Endometrial microvascular endothelial cells (primary cell): ENCODE measurements at regions not wholly inside any gene's neighbourhood (a gene's known extent, or its start where the extent isn't known, plus 50 kb on each side); places are given as distances from the start of the nearest gene placed in this dataset.

Experiments
- in situ Hi-C: cut with HindIII; loops from 2 replicates; pipeline ENCODE4 v1.10.0; 2017; ENCODE audit warnings: low sequenced_read_pairs, low pct_unique_long_range_greater_than_20kb; ENCODE audit errors: inconsistent ontology term

GRCh38 chr13:106129273-106129672, 406.2 kb downstream of the EFNB2 start:
- in situ Hi-C loops = no loop called here

DNA sequence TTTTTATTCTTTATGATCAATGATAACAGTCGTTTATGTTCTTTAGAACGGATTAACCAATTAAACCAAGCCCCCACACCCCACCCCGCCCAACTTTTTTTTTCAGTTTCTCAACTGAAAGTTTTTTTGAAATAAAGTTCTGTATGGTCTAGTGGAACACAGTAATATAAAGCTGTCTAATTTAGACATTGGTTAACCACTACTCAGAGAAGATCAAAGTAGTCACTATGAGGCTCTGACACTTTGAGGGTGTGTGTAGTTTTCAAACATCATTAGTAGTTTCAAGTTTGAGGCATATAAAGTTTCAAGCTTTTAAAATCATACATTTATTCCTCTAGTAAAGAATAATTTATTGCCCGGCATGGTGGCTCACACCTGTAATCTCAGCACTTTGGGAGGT, 413.2 kb downstream of the EFNB2 start:
- in situ Hi-C loops = no loop called here

- in situ Hi-C loops = no loop called here
These were observed 414.2 kb downstream of the EFNB2 start for GRCh38 chr13:106121173-106121754.

- in situ Hi-C loops = no loop called here
These were observed 416.5 kb downstream of the EFNB2 start for GRCh38 chr13:106118996-106119395.

- in situ Hi-C loops = no loop called here
These were observed 417.4 kb downstream of the EFNB2 start for GRCh38 chr13:106118050-106118449.

DNA sequence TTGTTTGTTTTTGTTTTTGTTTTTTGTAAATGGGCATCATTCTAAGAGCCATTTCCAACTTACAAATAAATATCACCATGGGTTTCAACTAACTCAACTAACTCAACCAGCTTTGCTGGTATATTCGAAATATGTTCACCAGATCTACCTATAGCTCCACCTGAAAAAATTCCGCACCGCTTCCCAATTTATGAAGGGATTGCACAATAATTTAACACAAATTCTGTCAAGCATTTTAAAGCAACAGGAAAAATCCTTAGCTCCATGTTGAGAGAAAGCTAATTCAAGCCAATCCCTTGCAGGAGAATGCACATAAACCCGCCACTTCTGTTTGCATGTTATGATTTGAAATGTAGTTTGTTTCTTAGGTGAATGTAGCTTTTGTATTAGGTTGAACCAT, 417.8 kb downstream of the EFNB2 start:
- in situ Hi-C loops = no loop called here

DNA sequence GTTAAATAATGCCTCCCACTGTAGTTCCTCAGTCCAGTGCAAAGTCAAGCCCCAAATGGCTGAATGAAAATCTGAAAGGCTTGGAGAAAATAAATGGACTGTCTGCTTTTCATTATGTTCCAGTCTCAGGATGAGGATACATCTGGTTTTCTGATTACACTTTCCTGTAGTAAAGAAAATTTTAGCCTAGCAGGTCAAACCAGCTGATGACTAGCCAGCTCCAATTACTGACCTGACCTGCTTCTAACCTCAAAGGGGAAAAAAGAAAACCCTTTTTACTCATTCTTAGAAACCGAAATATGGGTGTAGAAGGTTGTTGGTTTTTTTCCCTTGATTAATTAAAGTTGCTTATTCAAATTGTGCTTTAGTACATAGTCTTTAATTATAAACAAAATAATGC, 418.4 kb downstream of the EFNB2 start:
- in situ Hi-C loops = no loop called here

- in situ Hi-C loops = no loop called here
These were observed 420.4 kb downstream of the EFNB2 start for GRCh38 chr13:106115081-106115480.

DNA sequence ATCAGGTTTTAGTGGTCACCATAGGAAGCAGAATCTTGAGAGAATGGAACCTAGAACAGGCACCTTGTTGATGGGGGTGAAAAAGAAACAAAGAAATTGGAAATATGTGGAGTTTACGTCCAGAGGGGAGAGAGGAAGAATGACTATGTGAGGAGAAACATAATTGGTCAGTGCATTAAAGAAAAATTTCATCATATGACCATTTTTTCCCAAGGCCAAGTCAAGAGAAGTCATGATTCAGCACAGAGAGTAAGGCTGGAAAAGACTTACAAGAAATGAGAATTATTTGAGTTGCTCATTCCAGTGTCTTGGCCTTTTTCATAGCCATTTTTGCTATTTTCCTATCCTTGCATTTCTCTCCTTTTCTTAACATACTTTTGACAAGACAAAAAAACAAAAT, 421.7 kb downstream of the EFNB2 start:
- in situ Hi-C loops = no loop called here

DNA sequence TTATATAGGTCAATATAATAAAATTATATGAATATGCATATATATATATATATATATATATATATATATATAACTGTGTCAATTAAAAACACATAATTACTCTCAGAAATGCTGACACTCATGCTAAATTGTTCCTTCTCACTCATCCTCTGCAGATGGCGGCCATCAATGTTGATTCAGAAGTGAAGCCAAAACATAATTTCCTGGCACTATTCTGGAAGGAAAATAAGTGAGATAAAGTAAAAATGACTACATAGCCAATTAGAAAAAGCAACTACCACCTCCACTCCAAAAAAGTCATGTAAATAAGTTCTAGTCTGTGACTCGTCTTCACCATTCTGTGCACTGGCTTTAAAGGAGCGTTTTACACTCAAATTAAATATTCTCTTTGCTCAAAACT, 423.3 kb downstream of the EFNB2 start:
- in situ Hi-C loops = no loop called here

DNA sequence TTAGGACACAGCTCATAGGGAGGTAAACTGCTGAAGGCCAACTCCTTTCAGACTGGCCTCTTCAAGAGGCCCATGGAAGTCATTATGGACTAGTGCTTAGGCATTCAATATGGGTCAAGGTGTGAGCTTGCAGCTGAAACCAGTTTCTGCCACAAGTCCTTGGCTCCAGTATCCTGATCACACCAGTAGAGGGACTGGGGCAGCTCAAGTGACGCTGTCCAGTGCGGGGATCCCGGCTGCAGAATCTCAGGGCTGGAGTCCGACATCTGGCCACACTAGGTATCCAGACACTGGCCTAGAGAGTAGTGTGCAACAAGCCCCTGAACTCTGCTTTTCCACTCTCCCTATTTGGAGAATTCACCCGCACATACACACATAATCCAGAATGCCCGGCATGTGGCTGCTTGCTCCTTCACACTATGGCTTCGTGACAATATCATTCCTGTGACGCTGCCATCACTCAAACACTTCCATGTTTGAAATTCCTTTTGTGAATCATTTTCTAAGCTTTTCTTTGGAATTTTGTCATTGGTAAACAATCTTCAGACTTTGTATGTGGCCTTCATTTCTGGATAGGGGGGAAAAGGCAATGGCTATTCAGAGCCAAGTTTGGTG, 425.1 kb downstream of the EFNB2 start:
- in situ Hi-C loops = no loop called here

- in situ Hi-C loops = no loop called here
These were observed 426.1 kb downstream of the EFNB2 start for GRCh38 chr13:106109391-106109791.

DNA sequence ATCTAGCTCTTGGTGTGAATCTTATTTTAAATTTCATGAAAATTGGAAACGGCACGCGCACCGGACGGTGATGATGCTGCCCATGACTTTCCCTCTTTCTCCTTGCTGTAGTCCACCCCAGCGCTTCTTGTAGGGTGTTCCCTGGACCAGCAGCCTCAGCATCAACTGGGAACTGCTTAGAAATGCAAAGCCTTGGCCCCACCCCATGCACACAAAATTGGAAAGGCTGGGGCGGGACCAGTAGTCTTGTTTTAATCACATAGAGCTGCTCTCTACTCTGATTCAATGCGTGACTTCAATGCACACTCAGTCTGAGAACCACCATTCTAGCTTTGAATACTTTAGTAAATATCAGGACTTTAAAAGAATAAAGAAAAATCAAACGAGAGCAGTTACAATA, 427.1 kb downstream of the EFNB2 start:
- in situ Hi-C loops = no loop called here

GRCh38 chr13:106107061-106107460, 428.4 kb downstream of the EFNB2 start:
- in situ Hi-C loops = no loop called here

DNA sequence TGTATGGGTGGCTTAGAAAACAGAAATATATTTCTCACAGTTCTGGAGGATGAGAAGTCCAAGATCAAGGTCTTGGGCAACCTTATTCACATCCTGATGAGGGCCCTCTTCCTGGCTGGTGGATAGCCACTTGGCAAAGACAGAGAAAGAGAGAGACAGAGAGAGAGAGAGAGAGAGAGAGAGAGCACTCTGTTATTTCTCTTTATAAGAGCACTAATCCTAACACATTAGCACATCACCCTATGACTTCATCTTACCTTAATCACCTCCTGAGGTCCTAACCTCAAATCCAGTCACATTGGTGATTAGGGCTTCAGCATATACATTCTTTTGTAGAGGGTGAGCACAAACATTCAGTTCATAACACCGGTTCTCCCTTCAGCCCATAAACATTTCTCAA, 430.3 kb downstream of the EFNB2 start:
- in situ Hi-C loops = no loop called here

DNA sequence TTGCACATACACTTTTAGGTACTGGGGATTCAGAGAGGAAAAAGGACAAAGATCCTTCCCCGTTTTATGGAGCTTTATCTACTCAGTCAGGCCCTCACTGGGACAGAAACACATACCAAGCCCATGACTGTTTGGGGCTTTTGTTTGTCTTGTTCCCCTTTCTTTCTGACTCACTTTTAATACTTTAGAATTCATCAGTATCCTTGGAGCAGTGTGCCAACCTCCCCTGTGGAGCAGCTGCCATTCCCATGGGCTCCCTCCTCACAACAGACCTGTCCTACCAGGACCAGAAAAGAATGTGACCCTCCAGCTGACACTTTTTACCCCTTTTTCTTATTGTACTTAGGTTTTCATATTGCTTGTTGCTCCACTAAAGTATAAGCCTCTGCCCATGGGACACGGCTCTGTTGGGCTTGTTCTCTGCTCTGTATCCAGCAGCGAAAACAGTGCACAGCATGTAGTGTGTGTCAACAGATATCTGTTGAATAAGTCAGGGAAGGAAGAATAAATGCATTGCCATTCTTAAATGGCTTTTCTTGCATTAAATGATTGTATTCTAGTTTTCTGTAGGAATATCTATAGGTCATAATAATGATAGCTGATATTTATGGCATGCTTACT, 431.1 kb downstream of the EFNB2 start:
- in situ Hi-C loops = no loop called here

GRCh38 chr13:106103779-106104178, 431.7 kb downstream of the EFNB2 start:
- in situ Hi-C loops = no loop called here

GRCh38 chr13:106102786-106103185, 432.7 kb downstream of the EFNB2 start:
- in situ Hi-C loops = no loop called here

DNA sequence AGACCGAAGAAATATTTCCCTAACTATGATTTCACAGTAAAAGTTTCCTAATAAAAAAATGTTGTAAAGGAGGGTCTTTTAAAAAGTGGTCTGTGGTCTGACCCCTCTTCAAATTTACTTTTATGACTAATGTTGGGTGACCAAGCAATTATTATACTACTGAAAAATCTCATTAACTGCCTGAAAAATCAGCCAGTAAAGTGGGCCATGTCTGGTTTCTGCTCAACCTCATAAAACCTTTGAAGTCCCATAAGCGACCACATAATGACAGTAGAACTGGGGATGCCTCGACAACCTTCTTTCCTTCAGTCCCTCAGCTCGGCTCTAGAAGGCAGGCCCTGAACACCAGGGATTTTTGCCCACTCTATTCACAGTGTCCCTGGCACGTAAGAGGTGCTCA, 434.3 kb downstream of the EFNB2 start:
- in situ Hi-C loops = no loop called here

DNA sequence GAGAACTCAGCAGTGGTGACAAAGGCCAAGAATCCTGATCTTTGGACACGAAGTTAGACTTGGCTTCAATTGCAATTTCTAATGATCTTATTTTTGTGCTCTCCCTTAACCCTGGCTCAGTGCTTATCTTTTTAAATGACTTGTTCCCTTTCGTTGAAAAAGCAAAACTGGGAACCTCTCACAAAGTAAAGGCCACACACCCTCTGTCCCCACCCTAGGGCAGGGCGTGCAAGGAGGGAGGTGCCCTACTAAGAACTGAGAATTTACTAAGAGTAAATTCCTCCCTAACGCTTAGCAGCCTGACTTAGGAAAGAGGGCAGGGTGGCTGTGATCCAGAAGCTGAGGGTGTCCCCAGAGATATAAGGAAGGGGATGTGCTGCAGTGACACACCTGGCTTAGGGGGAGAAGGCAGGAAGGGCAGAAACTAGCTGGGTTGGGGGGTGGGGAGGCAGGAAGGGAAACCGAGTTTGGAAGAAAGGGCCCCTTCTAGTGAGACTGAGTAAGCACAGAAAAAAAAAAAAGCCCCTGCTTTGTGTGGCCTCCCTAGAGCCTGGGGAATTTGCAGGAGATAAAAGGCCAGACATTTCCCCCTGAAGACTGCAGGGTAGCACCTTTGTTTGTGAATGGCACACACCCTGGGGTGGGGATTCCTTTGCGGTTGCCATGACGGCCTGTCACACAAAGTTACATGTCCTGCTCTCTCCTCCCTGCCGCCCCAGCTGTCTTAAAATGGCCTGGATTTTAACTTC, 435.1 kb downstream of the EFNB2 start:
- in situ Hi-C loops = no loop called here
